ENCODE measurements at regions not wholly inside any gene's neighbourhood (a gene's known extent, or its start where the extent isn't known, plus 50 kb on each side); places are given as distances from the start of the nearest gene placed in this dataset.

- TF ChIP-seq POLR2AphosphoS5 (IDR thresholded peaks at IDR 0.05): no peak
- no peak for TF ChIP-seq CTCF (IDR thresholded peaks at IDR 0.05; ENCODE audit: poor library complexity, severe bottlenecking)
- TF ChIP-seq EP300 (conservative IDR thresholded peaks at IDR 0.05; ENCODE audit: poor library complexity, severe bottlenecking): no peak
- TF ChIP-seq EZH2 (IDR thresholded peaks at IDR 0.05; ENCODE audit: borderline replicate concordance, insufficient read depth, low read length, poor library complexity, severe bottlenecking): no peak
- TF ChIP-seq MXI1 (conservative IDR thresholded peaks at IDR 0.05; ENCODE audit: poor library complexity, severe bottlenecking): no peak
- no peak for TF ChIP-seq RAD21 (conservative IDR thresholded peaks at IDR 0.05)
- TF ChIP-seq REST (IDR thresholded peaks at IDR 0.05; ENCODE audit: borderline replicate concordance): no peak
- TF ChIP-seq TAF1 (IDR thresholded peaks at IDR 0.05; ENCODE audit: low read depth): no peak
- TF ChIP-seq SMC3 (conservative IDR thresholded peaks at IDR 0.05; ENCODE audit: poor library complexity): no peak
Observed at GRCh38 chr4:146062340-146062739, 113.2 kb upstream of the LSM6 start.
